Hematopoietic multipotent progenitor cell treated with erythropoietin and hydrocortisone succinate and interleukin-3 and kit ligand, for 8 days (in vitro differentiated cells): ENCODE measurements at regions not wholly inside any gene's neighbourhood (a gene's known extent, or its start where the extent isn't known, plus 50 kb on each side); places are given as distances from the start of the nearest gene placed in this dataset.

Experiments used
- DNase-seq: peaks from one replicate; pipeline ENCODE4 v3.0.0-alpha.2; 2015

DNA sequence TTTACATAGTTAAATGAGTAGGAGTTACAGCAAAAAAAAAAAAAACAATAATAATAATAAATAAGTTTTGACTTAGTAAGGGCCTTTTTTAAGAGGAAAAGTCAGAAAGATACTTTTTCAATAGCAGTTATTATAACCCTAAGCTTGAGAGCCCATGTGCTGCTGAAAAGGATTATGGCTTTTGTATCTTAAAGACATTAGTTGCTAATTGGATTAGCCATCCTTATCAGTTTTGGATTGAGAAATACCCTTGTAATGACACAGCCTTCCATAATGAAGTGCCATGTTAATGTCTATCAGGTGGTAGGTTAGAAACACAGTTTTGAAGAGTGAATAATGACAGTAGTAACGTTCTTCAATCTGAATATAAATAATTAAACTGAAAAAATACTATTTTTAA lies 554.0 kb downstream of the RIT2 start:
- no peak for DNase-seq

- no peak for DNase-seq
Measured at GRCh38 chr18:42563995-42564394, 551.5 kb downstream of the RIT2 start.

DNA sequence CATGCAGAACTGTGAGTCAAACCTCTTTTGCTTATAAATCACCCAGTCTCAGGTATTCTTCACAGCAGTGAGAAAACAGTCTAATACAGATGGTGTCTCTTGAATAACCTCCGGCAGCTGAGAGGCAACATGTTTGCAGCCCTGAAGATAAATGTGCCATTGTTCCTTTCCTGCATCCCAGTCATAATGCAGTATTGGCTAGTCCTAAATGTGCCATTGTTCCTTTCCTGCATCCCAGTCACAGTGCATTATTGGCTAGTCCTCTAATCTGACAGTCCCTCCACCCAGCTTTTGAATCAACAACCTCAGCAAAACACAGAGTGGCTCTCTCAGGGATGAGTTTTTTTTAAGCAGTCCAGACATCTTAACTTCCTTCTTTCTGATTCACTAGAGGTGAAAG lies 550.7 kb downstream of the RIT2 start:
- DNase-seq = no peak

- no peak for DNase-seq
Measured at GRCh38 chr18:42568773-42569172, 546.7 kb downstream of the RIT2 start.

DNA sequence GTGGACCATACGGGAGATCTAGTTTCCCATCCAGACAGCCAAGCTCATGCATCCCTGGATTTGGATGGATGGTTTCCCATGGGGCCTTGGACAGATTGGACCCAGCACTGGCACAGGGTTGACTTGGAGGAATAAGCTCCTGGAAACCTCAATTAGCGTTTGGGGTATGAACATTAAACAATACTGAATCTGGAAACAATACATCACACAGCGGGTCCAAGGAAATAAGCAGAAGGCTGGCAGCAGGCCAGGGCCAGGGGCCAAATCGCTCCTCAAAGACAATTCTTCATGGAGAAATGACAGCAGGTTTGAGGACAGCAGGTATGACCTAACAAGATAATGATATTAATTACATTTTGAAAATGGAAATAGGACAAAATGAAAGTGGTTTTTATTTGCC lies 540.6 kb downstream of the RIT2 start:
- no peak for DNase-seq

DNA sequence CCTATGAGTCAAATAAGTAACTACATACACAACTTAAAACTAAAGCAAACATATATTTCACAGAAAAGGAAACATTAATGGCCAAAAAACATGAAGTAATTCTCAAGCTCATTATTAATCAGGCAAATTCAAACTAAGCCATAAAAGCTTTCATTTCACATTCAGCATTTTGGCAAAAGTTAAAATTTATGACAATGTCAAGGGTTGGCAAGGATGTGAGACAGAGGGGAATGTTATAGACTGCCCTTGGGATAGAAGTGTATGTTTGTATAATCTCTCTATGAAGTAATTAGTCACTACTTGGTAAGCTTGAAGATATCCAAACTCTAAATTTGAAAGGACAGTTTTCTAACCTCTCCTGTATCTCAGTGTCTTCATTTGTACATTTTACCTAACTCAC lies 539.4 kb downstream of the RIT2 start:
- DNase-seq = no peak

DNA sequence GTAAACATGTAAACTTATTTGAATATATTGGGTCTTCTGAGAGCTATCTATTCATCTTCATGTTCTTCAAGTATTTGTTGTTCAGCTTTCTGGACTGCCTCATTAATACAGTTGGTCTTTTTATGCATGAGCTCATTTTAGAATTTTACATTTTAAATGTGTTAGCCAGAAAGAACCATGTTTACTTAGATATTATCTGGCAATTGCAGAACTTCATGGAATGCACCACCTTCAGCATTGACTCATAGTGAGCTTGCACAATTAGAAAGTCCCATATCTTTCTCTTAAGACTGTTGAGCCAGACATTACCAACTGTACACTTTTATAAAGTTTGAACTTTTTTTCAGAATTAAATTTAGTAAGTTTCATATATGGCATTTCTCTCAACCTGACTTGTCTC lies 536.7 kb downstream of the RIT2 start:
- no peak for DNase-seq

- no peak for DNase-seq
Measured at GRCh38 chr18:42582266-42582665, 533.2 kb downstream of the RIT2 start.

DNA sequence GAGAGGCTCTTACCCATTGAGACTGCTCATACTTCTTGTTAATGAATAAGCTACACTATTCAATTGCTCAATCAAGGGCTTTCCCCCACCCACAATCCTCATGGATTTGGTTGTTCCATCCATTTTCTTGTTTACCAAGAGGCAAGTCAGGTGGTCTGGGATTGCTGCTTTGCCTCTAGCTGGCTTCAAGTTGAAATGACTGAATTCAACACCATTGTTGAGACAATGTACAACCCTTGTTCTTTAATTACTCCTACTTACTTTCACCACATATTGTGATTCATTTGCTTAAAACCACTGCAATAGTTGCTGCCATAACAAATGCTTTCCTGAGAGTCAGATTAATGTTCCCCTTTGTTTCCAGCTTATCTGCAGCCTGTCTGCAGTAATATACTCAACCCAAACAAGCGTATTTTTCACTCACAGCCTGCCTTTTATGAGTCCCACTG lies 532.2 kb downstream of the RIT2 start:
- no peak for DNase-seq

DNA sequence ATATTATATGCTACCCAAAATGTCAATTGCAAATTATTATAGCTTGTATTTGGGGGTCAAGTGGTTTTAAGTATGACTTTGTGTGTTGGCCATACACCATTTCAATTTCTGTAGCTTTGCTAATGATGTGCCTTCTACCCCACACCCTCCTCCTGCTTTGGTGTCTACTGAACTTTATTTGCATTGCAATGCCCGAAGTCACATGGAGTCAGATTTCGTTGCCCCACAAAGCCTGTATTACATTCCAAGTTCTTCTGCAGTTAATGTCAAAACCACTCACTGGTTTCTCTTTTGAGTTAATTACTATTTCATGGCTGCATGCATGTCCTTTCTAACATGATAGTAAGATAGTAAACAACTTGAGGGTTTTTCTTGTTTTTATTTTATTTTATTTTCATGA lies 528.9 kb downstream of the RIT2 start:
- no peak for DNase-seq

GRCh38 chr18:42588786-42589185 lies 526.7 kb downstream of the RIT2 start:
- DNase-seq = no peak

DNA sequence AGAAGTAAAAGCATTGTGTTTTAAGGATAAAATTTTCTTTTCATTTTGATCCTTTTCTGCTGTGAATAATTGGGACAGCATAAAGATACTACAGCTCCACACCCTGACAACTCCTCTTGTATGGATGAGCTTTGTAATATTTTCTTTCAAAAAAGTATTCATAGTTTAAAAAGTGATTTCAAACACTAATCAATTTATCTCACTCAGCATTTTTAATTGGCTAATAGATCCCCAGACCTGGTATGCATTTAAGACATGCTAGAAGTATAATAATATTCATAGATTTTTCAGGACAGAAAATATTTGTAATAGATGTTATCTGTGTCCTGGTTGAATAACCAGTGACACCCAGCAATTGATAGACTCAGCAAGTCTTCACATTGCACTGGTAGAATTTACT lies 510.7 kb downstream of the RIT2 start:
- no peak for DNase-seq

GRCh38 chr18:42606886-42607495 lies 508.5 kb downstream of the RIT2 start:
- DNase-seq = no peak

DNA sequence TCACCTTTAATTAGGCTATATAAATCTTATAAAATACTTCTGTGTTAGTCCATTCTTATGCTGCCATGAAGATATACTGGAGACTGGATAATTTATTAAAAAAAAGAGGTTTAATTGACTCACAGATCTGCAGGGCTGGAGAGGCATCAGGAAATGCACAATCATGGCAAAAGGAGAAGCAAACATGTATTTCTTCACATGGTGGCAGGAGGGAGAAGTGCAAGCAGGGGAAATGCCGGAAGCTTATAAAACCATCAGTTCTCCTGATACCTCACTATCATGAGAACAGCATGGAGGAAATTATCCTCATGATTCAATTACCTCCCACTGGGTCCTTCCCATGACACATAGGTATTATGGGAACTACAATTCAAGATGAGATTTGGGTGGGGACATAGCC lies 504.4 kb downstream of the RIT2 start:
- DNase-seq = no peak

DNA sequence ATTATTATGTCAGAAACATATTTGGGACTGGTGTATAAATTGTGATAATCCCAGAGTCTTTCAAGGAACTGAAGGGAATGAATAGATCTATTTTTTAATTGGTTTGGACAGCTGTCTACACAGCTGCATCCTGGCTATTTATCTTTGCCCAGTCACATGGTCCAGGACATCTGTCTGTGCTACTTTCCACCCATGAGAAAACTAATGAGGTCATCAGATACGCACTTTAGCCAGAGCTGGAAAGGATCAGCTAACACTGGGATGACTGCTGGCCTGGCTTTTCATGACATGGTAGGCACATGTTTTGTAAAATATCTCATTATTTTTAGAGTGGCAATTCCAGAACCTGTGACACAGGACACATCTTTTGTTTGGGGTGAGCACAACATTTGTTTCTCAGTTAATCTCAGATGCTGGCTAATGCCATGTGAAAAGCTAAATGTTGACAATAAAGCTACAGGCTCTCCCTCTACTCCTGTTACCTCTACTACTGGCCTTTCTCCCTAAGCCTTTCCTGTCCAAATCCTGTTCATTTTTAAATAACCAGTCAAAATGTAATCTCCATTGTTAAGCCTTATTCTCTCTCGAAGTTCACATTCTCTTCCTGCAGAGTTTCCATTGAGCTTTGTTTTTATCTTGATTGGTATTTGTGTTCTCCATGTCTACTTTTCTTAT lies 500.7 kb downstream of the RIT2 start:
- DNase-seq = no peak

- DNase-seq = no peak
Measured at GRCh38 chr18:42617221-42617620, 498.3 kb downstream of the RIT2 start.

DNA sequence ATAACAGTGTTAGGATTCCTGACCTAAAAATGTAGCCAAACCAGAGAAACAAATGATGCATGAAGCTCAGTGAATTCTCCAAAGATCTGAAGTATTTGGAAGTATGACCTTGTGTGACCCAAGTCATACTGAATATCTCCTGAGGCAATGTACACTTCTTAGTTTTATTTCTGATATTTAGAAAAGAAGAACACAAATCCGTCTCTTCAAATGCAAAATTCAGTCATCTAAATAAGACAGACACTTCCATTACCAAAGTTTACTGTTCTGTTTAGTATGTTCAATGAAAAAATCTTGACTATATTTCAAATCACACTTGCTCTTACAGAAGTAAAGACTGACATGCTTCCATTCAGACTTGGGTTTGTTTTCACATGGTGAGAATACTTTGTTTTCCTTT lies 495.7 kb downstream of the RIT2 start:
- DNase-seq = no peak

DNA sequence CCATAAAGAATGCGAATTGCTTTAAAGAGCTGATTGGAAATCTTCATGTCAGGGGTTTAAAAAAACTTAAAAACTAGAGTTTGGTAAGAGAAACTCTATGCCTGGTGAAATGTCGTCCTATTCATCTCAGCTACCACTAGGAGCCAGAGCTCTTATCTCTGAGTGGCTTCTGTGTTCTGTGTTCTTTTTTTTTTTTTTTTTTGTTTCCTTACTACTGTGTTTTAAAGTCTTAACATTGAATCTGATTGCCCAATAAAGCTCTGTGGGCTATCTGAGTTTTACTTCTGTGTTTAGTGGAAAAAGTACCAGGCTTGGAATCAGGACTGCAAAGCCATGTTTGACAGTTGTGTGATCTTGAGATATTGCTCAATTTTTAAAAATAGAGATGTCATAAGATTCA lies 494.8 kb downstream of the RIT2 start:
- peak; percentile 26 for DNase-seq

- DNase-seq = no peak
Measured at GRCh38 chr18:42623935-42624334, 491.6 kb downstream of the RIT2 start.

DNA sequence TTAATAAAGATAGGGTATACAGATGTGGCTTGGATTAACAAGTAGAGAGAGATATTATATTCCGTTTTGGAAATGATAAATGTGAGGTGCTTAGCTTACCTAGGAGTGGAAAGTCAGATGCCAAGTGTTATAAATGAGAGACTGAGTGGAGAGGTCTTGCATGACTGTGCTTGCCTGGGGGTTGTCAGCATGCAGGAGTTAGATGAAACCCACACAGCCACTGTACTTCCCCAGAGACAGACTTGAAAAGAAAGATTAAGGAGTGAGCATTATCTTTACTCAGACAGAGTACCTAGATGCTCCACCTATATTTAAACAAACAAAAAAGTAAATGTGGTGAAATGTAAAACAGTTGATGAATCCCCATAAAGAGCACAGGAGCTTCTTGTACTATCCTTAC lies 482.7 kb downstream of the RIT2 start:
- no peak for DNase-seq

- DNase-seq = no peak
Measured at GRCh38 chr18:42635378-42636048, 480.0 kb downstream of the RIT2 start.

DNA sequence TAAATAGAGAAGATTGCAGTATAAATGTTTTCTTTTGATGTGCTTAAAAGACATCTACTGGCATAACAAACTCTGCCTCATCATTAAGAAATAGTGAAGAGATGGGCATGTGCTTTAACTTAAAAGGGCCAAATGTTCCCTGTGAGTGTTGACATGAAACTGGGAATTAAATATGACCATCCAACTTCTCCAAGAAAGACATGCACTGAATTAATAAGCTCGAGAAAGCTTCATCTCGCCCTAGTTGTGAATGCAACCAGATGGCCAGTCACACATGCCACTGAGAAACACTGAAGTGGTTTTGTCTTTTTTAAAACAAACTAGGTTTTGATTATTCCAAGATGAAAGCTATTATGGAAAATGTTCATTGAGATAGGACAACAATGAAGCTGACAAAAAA lies 479.2 kb downstream of the RIT2 start:
- no peak for DNase-seq

- no peak for DNase-seq
Measured at GRCh38 chr18:42640160-42640559, 475.3 kb downstream of the RIT2 start.

DNA sequence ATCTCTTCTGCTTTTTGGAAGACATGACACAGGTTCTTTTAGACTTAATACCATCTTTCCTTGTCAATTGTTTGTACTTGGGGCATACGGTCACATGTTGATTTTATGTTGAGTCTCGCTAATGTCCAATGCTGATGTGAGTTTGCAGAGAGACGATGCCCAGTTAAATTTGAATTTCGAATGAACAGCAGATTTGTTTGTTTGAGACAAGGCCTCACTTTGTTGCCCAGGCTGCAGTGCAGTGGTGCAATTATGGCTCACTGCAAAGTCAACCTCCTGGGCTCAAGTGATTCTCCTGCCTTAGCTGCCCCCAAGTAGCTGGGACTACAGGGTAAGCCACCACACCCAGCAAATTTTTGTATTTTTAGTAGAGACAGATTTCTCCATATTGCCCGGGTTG lies 473.5 kb downstream of the RIT2 start:
- DNase-seq = no peak

- no peak for DNase-seq
Measured at GRCh38 chr18:42644729-42645131, 470.8 kb downstream of the RIT2 start.
